Activated CD8-positive, alpha-beta memory T cell treated with anti-CD3 and anti-CD28 coated beads, Interleukin-2, amount 50 U/mL, for 48 hours (primary cell): ENCODE measurements at regions not wholly inside any gene's neighbourhood (a gene's known extent, or its start where the extent isn't known, plus 50 kb on each side); places are given as distances from the start of the nearest gene placed in this dataset.

Experiments
- DNase-seq: peaks from one replicate; pipeline ENCODE4 v3.0.0-alpha.2; 2020

GRCh38 chr4:4594285-4594920 is 52.6 kb upstream of the STX18 start:
- no peak for DNase-seq

- DNase-seq, result no peak
Observed at GRCh38 chr4:4593596-4594284, 51.9 kb upstream of the STX18 start.

DNA sequence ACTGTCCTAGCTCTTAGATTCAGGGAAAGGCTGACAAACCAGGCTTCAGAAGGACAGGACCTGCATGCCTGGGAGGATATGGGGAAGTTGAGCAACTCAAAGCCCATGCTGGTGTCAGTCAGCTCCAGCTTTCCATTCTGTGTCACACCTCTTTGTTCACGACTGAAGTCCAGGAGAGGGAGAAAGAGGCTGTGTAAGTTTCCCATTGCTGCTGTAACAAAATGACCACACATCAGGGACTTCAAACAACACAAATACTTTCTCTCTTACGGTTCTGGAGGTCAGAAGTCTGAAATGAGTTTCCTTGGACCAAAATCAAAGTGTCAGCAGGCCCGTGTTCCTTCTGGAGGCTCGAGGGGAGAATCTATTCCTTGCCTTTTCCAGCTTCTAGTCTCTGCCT is 50.6 kb upstream of the STX18 start:
- DNase-seq, result no peak
